ENCODE measurements at regions not wholly inside any gene's neighbourhood (a gene's known extent, or its start where the extent isn't known, plus 50 kb on each side); places are given as distances from the start of the nearest gene placed in this dataset.

DNA sequence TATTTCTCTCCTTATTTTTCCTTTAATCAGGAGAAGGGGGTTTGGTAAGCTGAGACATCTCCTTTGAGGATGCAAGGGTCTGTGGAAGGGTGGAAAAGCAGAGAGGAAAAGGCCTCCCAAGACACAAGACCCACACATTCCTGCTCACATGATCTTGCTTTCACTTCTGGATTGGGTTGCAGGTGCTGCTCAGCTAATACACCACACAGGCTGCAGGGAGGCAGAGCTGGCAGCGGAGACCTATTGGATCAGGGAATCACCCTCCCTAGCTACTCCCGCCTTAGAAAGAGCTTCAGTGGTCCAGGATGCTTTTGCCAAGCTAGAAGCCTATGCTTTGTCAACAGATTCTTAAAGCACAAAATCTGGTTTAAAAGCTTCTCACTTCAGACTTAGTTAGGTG is 87.6 kb upstream of the IL33 start:
- TF ChIP-seq EZH2phosphoT487 (IDR thresholded peaks at IDR 0.05; ENCODE audit: low read depth, severe bottlenecking, unreplicated experiment), result no peak
- TF ChIP-seq, protein P1, sequence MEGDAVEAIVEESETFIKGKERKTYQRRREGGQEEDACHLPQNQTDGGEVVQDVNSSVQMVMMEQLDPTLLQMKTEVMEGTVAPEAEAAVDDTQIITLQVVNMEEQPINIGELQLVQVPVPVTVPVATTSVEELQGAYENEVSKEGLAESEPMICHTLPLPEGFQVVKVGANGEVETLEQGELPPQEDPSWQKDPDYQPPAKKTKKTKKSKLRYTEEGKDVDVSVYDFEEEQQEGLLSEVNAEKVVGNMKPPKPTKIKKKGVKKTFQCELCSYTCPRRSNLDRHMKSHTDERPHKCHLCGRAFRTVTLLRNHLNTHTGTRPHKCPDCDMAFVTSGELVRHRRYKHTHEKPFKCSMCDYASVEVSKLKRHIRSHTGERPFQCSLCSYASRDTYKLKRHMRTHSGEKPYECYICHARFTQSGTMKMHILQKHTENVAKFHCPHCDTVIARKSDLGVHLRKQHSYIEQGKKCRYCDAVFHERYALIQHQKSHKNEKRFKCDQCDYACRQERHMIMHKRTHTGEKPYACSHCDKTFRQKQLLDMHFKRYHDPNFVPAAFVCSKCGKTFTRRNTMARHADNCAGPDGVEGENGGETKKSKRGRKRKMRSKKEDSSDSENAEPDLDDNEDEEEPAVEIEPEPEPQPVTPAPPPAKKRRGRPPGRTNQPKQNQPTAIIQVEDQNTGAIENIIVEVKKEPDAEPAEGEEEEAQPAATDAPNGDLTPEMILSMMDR (IDR thresholded peaks at IDR 0.05; ENCODE audit: poor library complexity), result no peak
- TF ChIP-seq EZH2 (IDR thresholded peaks at IDR 0.05; ENCODE audit: borderline replicate concordance), result no peak

All from hepatocyte (in vitro differentiated cells).